ENCODE measurements at regions not wholly inside any gene's neighbourhood (a gene's known extent, or its start where the extent isn't known, plus 50 kb on each side); places are given as distances from the start of the nearest gene placed in this dataset.

DNA sequence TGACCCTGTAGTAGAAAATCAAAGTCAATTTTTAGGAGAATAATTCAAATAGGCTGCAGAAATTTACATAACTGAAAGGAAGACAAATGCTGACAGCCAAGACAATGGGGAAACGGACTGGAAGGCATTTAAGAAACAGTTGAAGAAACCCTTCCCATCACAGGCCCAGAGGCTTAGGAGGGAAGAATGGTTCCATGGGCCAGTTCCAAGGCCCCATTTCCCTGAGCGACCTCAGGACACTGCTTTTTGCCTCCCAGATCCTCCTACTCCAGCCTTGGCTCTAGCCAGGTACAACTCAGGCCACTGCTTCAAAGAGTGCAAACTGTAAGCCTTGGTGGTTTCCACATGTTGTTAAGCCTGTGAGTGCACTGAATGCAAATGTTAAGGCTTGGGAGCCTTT is 184.1 kb upstream of the SGCD start:
- H3K27me3 Mint-ChIP-seq (ENCODE audit: insufficient read depth), result no peaks in the 10 kb centered on the region
- TF ChIP-seq, protein P1, sequence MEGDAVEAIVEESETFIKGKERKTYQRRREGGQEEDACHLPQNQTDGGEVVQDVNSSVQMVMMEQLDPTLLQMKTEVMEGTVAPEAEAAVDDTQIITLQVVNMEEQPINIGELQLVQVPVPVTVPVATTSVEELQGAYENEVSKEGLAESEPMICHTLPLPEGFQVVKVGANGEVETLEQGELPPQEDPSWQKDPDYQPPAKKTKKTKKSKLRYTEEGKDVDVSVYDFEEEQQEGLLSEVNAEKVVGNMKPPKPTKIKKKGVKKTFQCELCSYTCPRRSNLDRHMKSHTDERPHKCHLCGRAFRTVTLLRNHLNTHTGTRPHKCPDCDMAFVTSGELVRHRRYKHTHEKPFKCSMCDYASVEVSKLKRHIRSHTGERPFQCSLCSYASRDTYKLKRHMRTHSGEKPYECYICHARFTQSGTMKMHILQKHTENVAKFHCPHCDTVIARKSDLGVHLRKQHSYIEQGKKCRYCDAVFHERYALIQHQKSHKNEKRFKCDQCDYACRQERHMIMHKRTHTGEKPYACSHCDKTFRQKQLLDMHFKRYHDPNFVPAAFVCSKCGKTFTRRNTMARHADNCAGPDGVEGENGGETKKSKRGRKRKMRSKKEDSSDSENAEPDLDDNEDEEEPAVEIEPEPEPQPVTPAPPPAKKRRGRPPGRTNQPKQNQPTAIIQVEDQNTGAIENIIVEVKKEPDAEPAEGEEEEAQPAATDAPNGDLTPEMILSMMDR (IDR thresholded peaks at IDR 0.05), result no peak
- peaks cover 36% of the 10 kb centered on the region for H3K9me3 Mint-ChIP-seq
- H3K36me3 Mint-ChIP-seq (ENCODE audit: low read depth), result no peaks in the 10 kb centered on the region
- no peak overlapping the region for H3K27ac Mint-ChIP-seq
- DNase-seq, result no peak
- no peak overlapping the region for H3K4me3 Mint-ChIP-seq
- H3K4me1 Mint-ChIP-seq (ENCODE audit: low read depth), result no peaks in the 10 kb centered on the region

DNA sequence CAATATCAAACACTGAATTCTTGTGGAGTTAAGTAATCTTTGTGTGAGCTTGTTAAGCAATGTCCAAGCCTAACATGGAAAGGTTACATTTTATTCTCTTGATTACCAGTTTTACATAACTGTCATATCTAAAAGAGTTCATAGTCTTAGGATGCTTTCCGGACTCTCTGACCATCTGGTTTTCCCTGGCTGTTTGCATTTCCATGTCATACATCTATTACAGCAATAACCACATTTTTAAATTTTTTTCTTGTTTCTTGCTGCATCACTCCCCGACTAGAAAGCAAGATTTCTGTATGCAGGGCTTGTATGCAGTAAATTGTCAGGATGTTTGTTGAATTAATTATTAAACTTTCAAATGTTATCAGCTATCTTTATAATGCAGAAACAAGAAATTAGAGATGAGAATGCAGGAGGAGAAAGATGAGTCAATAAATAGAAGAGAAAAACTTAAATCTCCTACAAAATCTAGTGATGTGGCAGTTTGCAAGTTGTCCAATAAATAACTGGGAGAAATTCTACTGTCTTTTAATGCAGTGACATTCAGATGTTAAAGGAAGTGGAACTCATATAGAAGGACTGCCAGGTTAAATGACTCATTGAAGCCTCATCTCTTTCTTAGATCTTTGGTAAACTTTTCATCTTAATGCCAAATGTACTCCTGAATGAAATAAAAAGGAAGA is 179.6 kb upstream of the SGCD start:
- H3K27me3 Mint-ChIP-seq (ENCODE audit: insufficient read depth), result no peaks in the 10 kb centered on the region
- no peak overlapping the region for H3K27ac Mint-ChIP-seq
- H3K4me3 Mint-ChIP-seq, result no peak overlapping the region
- no peaks in the 10 kb centered on the region for H3K36me3 Mint-ChIP-seq (ENCODE audit: low read depth)
- no peaks in the 10 kb centered on the region for H3K4me1 Mint-ChIP-seq (ENCODE audit: low read depth)
- TF ChIP-seq, protein P1 (IDR thresholded peaks at IDR 0.05), result no peak
- DNase-seq, result no peak
- H3K9me3 Mint-ChIP-seq, result peaks cover 23% of the 10 kb centered on the region

DNA sequence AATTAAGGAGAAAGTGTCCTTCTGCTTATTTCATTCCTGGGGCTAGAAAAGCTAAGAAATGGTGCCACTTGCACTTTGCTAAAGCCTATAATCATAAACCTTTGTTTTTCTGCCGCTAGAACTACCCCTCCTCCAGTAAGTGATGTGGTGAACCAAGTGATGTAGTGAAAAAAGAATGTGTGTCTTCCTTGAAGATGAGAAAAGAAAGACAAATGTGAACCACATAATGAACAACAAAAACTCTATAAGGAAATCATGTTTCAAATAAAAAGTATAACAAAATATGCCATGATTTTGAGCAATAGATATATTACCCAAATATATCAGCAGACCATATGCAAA is 179.0 kb upstream of the SGCD start:
- H3K4me3 Mint-ChIP-seq, result no peak overlapping the region
- H3K4me1 Mint-ChIP-seq (ENCODE audit: low read depth), result no peaks in the 10 kb centered on the region
- no peak for DNase-seq
- peaks cover 19% of the 10 kb centered on the region for H3K9me3 Mint-ChIP-seq
- H3K27ac Mint-ChIP-seq, result no peak overlapping the region
- no peaks in the 10 kb centered on the region for H3K27me3 Mint-ChIP-seq (ENCODE audit: insufficient read depth)
- H3K36me3 Mint-ChIP-seq (ENCODE audit: low read depth), result no peaks in the 10 kb centered on the region
- TF ChIP-seq, protein P1 (IDR thresholded peaks at IDR 0.05), result no peak

DNA sequence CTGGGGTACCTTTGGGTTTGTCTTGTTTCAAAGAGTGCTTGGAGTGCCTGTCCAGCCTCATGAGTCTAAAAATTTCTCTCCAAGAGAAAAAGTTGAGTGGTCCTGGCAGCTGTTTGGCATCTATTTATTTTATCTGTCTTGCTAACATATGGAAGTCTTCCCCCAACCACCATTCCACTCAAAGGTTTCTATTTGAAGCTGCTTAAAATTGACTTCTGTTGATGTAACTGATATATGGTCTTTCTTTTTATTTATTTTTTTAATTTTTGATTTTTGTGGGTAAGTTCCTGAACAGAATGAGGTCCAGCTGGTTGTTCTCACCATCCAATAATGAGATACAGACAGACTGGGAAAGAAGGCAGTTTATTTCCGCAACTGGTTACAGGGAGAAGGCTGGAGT is 178.7 kb upstream of the SGCD start:
- Mint-ChIP-seq H3K4me3 (no peak overlapping the region), H3K36me3 (ENCODE audit: low read depth) (no peaks in the 10 kb centered on the region), H3K9me3 (peaks cover 19% of the 10 kb centered on the region), H3K27me3 (ENCODE audit: insufficient read depth) (no peaks in the 10 kb centered on the region), H3K27ac (no peak overlapping the region), H3K4me1 (ENCODE audit: low read depth) (no peaks in the 10 kb centered on the region)
- DNase-seq, result no peak
- TF ChIP-seq, protein P1 (IDR thresholded peaks at IDR 0.05), result no peak

DNA sequence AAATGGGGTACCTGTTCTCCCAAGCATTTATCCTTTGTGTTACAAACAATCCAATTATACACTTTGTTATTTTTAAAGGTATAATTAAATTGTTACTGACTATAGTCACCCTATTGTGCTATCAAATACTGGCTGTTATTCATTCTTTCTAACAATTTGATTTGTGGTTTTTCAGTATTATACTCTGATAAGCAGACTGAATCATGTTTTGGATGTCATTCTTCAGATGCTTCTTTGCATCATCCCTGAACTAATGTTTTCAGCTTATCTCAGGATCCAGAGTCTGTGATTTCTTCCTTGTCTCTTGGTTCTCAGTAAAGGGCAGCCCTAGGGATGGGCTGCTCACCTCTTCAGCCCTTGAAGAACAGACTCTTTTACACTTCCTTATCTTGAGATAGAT is 177.8 kb upstream of the SGCD start:
- Mint-ChIP-seq H3K4me3 (no peak overlapping the region), H3K4me1 (ENCODE audit: low read depth) (no peaks in the 10 kb centered on the region), H3K27ac (no peak overlapping the region), H3K36me3 (ENCODE audit: low read depth) (no peaks in the 10 kb centered on the region), H3K27me3 (ENCODE audit: insufficient read depth) (no peaks in the 10 kb centered on the region), H3K9me3 (peaks cover 22% of the 10 kb centered on the region)
- no peak for DNase-seq
- TF ChIP-seq, protein P1 (IDR thresholded peaks at IDR 0.05), result no peak

DNA sequence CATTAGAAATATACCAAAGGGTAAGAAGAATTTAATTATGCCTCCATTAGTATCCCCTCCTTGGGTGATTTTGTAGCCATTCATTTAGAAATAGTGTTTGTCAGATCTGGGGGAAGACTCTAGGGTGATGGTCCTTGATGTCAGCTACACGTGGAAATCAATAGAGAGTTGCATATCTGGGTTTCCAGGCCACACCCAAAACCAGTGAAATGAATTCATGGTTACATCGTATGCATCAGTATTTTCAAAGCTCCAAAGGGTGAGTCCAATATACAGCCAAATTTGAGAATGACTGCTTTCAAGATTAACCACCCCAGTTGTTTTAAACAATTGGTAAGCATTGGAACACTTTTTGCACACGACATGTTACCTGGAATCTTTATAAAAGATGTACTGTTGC is 173.4 kb upstream of the SGCD start:
- H3K4me3 Mint-ChIP-seq, result no peak overlapping the region
- peaks cover 20% of the 10 kb centered on the region for H3K9me3 Mint-ChIP-seq
- H3K27me3 Mint-ChIP-seq (ENCODE audit: insufficient read depth), result no peaks in the 10 kb centered on the region
- H3K27ac Mint-ChIP-seq, result no peak overlapping the region
- TF ChIP-seq, protein P1 (IDR thresholded peaks at IDR 0.05), result no peak
- no peaks in the 10 kb centered on the region for H3K36me3 Mint-ChIP-seq (ENCODE audit: low read depth)
- no peak for DNase-seq
- H3K4me1 Mint-ChIP-seq (ENCODE audit: low read depth), result no peaks in the 10 kb centered on the region
